ENCODE measurements at regions not wholly inside any gene's neighbourhood (a gene's known extent, or its start where the extent isn't known, plus 50 kb on each side); places are given as distances from the start of the nearest gene placed in this dataset.

- TF ChIP-seq CTCF (IDR thresholded peaks at IDR 0.05; ENCODE audit: insufficient read depth, low read length) (no peak), POLR2AphosphoS5 (IDR thresholded peaks at IDR 0.05; ENCODE audit: low read depth) (no peak), SPI1 (IDR thresholded peaks at IDR 0.05; ENCODE audit: borderline replicate concordance, low read depth) (no peak), GABPA (IDR thresholded peaks at IDR 0.05; ENCODE audit: low read depth) (no peak), REST (IDR thresholded peaks at IDR 0.05; ENCODE audit: insufficient replicate concordance, low read depth) (no peak)
- Histone ChIP-seq H3K27ac (replicated peaks) (no peak overlapping the region), H3K4me3 (replicated peaks; ENCODE audit: insufficient read depth, low read length) (no peak overlapping the region), H3K27me3 (ENCODE audit: insufficient read depth, poor library complexity, severe bottlenecking) (no peaks in the 10 kb centered on the region)
- no peak for DNase-seq (ENCODE audit: low read depth in 1 of 2, low spot score in 1 of 2)
These were observed 381.9 kb upstream of the PBX1 start for GRCh38 chr1:164177118-164177517.

- no peak for DNase-seq (ENCODE audit: low read depth in 1 of 2, low spot score in 1 of 2)
- H3K27me3 ChIP-seq (ENCODE audit: insufficient read depth, poor library complexity, severe bottlenecking): no peaks in the 10 kb centered on the region
- H3K27ac ChIP-seq (replicated peaks): no peak overlapping the region
- H3K4me3 ChIP-seq (replicated peaks; ENCODE audit: insufficient read depth, low read length): no peak overlapping the region
- TF ChIP-seq GABPA (IDR thresholded peaks at IDR 0.05; ENCODE audit: low read depth) (no peak), POLR2AphosphoS5 (IDR thresholded peaks at IDR 0.05; ENCODE audit: low read depth) (no peak), CTCF (IDR thresholded peaks at IDR 0.05; ENCODE audit: insufficient read depth, low read length) (no peak), SPI1 (IDR thresholded peaks at IDR 0.05; ENCODE audit: borderline replicate concordance, low read depth) (no peak), REST (IDR thresholded peaks at IDR 0.05; ENCODE audit: insufficient replicate concordance, low read depth) (no peak)
These were observed 378.2 kb upstream of the PBX1 start for GRCh38 chr1:164180824-164181223.

- no peak for DNase-seq (ENCODE audit: low read depth in 1 of 2, low spot score in 1 of 2)
- TF ChIP-seq REST (IDR thresholded peaks at IDR 0.05; ENCODE audit: insufficient replicate concordance, low read depth) (no peak), SPI1 (IDR thresholded peaks at IDR 0.05; ENCODE audit: borderline replicate concordance, low read depth) (no peak)
- Histone ChIP-seq H3K27ac (replicated peaks) (no peak overlapping the region), H3K4me3 (replicated peaks; ENCODE audit: insufficient read depth, low read length) (no peak overlapping the region), H3K27me3 (ENCODE audit: insufficient read depth, poor library complexity, severe bottlenecking) (no peaks in the 10 kb centered on the region)
These were observed 374.9 kb upstream of the PBX1 start for GRCh38 chr1:164183854-164184635.

All from HL-60 (cell line).